Thoracic aorta (tissue), 2 donors: ENCODE measurements at regions not wholly inside any gene's neighbourhood (a gene's known extent, or its start where the extent isn't known, plus 50 kb on each side); places are given as distances from the start of the nearest gene placed in this dataset.
"Not testable (repeated sequence)": the region's sequence is repeated elsewhere in the genome, so short reads cannot be mapped to it uniquely, and the experiment has no call there.

Experiments used
- ATAC-seq: fragments of 150-250 bp; one replicate; pipeline ENCODE4 v1.8.0; 2017; ENCODE audit warnings: low read depth; ENCODE audit not compliant: insufficient number of reproducible peaks, low FRiP score
- DNase-seq: peaks from one replicate; pipeline ENCODE4 v3.0.0-alpha.2; 2020; ENCODE audit warnings: low spot score
- H3K27ac ChIP-seq, 2 donors: fragments of 200-600 bp; sonication (generic); 1 replicate in 1 of 2; 2 replicates in 1 of 2; pipeline ENCODE4 v1.5.1; 2016; ENCODE audit warnings: mild to moderate bottlenecking in 2 of 2, moderate library complexity in 2 of 2
- H3K27me3 ChIP-seq: fragments of 200-600 bp; sonication (generic); replicated peaks from 2 replicates; pipeline ENCODE4 v1.6.0; 2016; ENCODE audit warnings: mild to moderate bottlenecking; ENCODE audit not compliant: insufficient read depth
- H3K36me3 ChIP-seq: fragments of 200-600 bp; sonication (generic); one replicate; pipeline ENCODE4 v1.5.1; 2016
- H3K4me1 ChIP-seq, 2 donors: fragments of 200-600 bp; sonication (generic); 1 replicate in 1 of 2; 2 replicates in 1 of 2; pipeline versions ENCODE4 v1.5.1 to v1.6.0; 2016; ENCODE audit warnings: low read depth in 2 of 2, mild to moderate bottlenecking in 1 of 2; ENCODE audit not compliant: control insufficient read depth in 1 of 2
- H3K4me3 ChIP-seq: fragments of 200-600 bp; sonication (generic); 2 replicates; pipeline ENCODE4 v1.5.1; 2016; ENCODE audit warnings: mild to moderate bottlenecking
- H3K9me3 ChIP-seq: fragments of 200-600 bp; sonication (generic); 2 replicates; pipeline ENCODE4 v1.5.1; 2016
- TF ChIP-seq, protein P1 (sequence below): fragments of 200-600 bp; sonication (generic); IDR thresholded peaks from one replicate; pipeline ENCODE4 v1.5.1; 2019; ENCODE audit warnings: antibody characterized with exemption

GRCh38 chr6:14517516-14518105, 400.0 kb downstream of the CD83 start:
- Histone ChIP-seq H3K4me3 (peak overlapping the region; percentile 3), H3K27me3 (no peaks in the 10 kb centered on the region), H3K36me3 (no peaks in the 10 kb centered on the region), H3K27ac (no peak overlapping the region), H3K9me3 (no peaks in the 10 kb centered on the region), H3K4me1 (no peaks in the 10 kb centered on the region)
- no peak for ATAC-seq
- DNase-seq = no peak
- TF ChIP-seq, protein P1, sequence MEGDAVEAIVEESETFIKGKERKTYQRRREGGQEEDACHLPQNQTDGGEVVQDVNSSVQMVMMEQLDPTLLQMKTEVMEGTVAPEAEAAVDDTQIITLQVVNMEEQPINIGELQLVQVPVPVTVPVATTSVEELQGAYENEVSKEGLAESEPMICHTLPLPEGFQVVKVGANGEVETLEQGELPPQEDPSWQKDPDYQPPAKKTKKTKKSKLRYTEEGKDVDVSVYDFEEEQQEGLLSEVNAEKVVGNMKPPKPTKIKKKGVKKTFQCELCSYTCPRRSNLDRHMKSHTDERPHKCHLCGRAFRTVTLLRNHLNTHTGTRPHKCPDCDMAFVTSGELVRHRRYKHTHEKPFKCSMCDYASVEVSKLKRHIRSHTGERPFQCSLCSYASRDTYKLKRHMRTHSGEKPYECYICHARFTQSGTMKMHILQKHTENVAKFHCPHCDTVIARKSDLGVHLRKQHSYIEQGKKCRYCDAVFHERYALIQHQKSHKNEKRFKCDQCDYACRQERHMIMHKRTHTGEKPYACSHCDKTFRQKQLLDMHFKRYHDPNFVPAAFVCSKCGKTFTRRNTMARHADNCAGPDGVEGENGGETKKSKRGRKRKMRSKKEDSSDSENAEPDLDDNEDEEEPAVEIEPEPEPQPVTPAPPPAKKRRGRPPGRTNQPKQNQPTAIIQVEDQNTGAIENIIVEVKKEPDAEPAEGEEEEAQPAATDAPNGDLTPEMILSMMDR = no peak

GRCh38 chr6:14518515-14519217, 401.1 kb downstream of the CD83 start:
- H3K4me3 ChIP-seq = no peak overlapping the region
- H3K4me1 ChIP-seq = no peaks in the 10 kb centered on the region
- ATAC-seq (no peak), DNase-seq (no peak)
- TF ChIP-seq, protein P1 = no peak
- H3K36me3 ChIP-seq = no peaks in the 10 kb centered on the region
- H3K9me3 ChIP-seq = no peaks in the 10 kb centered on the region
- H3K27ac ChIP-seq = no peak overlapping the region
- no peaks in the 10 kb centered on the region for H3K27me3 ChIP-seq

GRCh38 chr6:14520029-14520428, 402.5 kb downstream of the CD83 start:
- Histone ChIP-seq H3K4me3 (no peak overlapping the region), H3K9me3 (no peaks in the 10 kb centered on the region), H3K27ac (no peak overlapping the region), H3K27me3 (no peaks in the 10 kb centered on the region), H3K4me1 (no peaks in the 10 kb centered on the region), H3K36me3 (no peaks in the 10 kb centered on the region)
- ATAC-seq (no peak), DNase-seq (no peak)
- TF ChIP-seq, protein P1 = no peak

- Histone ChIP-seq H3K4me3 (no peak overlapping the region), H3K27me3 (no peaks in the 10 kb centered on the region), H3K9me3 (no peaks in the 10 kb centered on the region), H3K4me1 (no peaks in the 10 kb centered on the region), H3K27ac (no peak overlapping the region), H3K36me3 (no peaks in the 10 kb centered on the region)
- TF ChIP-seq, protein P1 = no peak
- ATAC-seq (no peak), DNase-seq (no peak)
Measured at GRCh38 chr6:14520536-14520935, 403.0 kb downstream of the CD83 start.

GRCh38 chr6:14521141-14521540, 403.6 kb downstream of the CD83 start:
- DNase-seq (no peak), ATAC-seq (no peak)
- H3K36me3 ChIP-seq = no peaks in the 10 kb centered on the region
- TF ChIP-seq, protein P1 = no peak
- no peaks in the 10 kb centered on the region for H3K27me3 ChIP-seq
- H3K27ac ChIP-seq = no peak overlapping the region
- H3K9me3 ChIP-seq = no peaks in the 10 kb centered on the region
- H3K4me3 ChIP-seq = no peak overlapping the region
- no peaks in the 10 kb centered on the region for H3K4me1 ChIP-seq

DNA sequence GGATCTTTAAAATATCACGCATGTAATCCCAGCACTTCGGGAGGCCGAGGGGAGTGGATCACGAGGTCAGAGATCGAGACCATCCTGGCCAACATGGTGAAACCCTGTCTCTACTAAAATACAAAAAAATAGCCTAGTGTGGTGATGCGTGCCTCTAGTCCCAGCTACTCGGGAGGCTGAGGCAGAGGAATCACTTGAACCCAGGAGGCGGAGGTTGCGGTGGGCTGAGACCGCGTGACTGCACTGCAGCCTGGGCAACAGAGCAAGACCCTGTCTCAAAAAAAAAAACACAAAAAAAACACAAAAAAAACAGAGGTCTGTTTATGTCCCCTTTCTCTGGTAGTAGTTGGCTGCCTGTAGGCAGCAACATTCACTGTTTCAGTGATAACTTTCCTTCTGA, 404.3 kb downstream of the CD83 start:
- not testable (repeated sequence) for ATAC-seq, H3K27ac ChIP-seq, H3K27me3 ChIP-seq, H3K36me3 ChIP-seq, H3K9me3 ChIP-seq, H3K4me3 ChIP-seq, H3K4me1 ChIP-seq, DNase-seq
